ENCODE measurements at regions not wholly inside any gene's neighbourhood (a gene's known extent, or its start where the extent isn't known, plus 50 kb on each side); places are given as distances from the start of the nearest gene placed in this dataset.

GRCh38 chr10:129046962-129047361, 420.1 kb upstream of the MGMT start:
- Histone ChIP-seq H3K79me2 (no peaks in the 10 kb centered on the region), H3K27ac (no peak overlapping the region), H4K20me1 (ENCODE audit: insufficient read depth, poor library complexity, severe bottlenecking) (no peaks in the 10 kb centered on the region), H2AFZ (no peak overlapping the region), H3K27me3 (peaks cover 4% of the 10 kb centered on the region), H3K9me2 (replicated peaks; ENCODE audit: insufficient read depth) (no peaks in the 10 kb centered on the region), H3K4me3 (no peak overlapping the region), H3K4me2 (no peak overlapping the region), H3K36me3 (replicated peaks; ENCODE audit: insufficient read depth, low read depth) (no peaks in the 10 kb centered on the region), H3K9me3 (ENCODE audit: low read depth) (no peaks in the 10 kb centered on the region), H3K4me1 (ENCODE audit: insufficient read depth) (no peaks in the 10 kb centered on the region)
- TF ChIP-seq EZH2phosphoT487 (IDR thresholded peaks at IDR 0.05; ENCODE audit: low read depth, severe bottlenecking, unreplicated experiment) (no peak), EZH2 (IDR thresholded peaks at IDR 0.05; ENCODE audit: borderline replicate concordance) (no peak)
- TF ChIP-seq, protein P1, sequence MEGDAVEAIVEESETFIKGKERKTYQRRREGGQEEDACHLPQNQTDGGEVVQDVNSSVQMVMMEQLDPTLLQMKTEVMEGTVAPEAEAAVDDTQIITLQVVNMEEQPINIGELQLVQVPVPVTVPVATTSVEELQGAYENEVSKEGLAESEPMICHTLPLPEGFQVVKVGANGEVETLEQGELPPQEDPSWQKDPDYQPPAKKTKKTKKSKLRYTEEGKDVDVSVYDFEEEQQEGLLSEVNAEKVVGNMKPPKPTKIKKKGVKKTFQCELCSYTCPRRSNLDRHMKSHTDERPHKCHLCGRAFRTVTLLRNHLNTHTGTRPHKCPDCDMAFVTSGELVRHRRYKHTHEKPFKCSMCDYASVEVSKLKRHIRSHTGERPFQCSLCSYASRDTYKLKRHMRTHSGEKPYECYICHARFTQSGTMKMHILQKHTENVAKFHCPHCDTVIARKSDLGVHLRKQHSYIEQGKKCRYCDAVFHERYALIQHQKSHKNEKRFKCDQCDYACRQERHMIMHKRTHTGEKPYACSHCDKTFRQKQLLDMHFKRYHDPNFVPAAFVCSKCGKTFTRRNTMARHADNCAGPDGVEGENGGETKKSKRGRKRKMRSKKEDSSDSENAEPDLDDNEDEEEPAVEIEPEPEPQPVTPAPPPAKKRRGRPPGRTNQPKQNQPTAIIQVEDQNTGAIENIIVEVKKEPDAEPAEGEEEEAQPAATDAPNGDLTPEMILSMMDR (IDR thresholded peaks at IDR 0.05; ENCODE audit: poor library complexity): no peak
- WGBS (ENCODE audit: low lambda C conversion rate, missing lambda C conversion rate): 93% methylated on average over 5 of the region's 5 CpGs
- no peak for DNase-seq (ENCODE audit: low spot score)

GRCh38 chr10:129047600-129047999, 419.4 kb upstream of the MGMT start:
- no peak overlapping the region for H3K27ac ChIP-seq
- H3K4me3 ChIP-seq: no peak overlapping the region
- TF ChIP-seq EZH2phosphoT487 (IDR thresholded peaks at IDR 0.05; ENCODE audit: low read depth, severe bottlenecking, unreplicated experiment) (no peak), EZH2 (IDR thresholded peaks at IDR 0.05; ENCODE audit: borderline replicate concordance) (no peak)
- TF ChIP-seq, protein P1 (IDR thresholded peaks at IDR 0.05; ENCODE audit: poor library complexity): no peak
- no peaks in the 10 kb centered on the region for H3K9me3 ChIP-seq (ENCODE audit: low read depth)
- H4K20me1 ChIP-seq (ENCODE audit: insufficient read depth, poor library complexity, severe bottlenecking): no peaks in the 10 kb centered on the region
- no peaks in the 10 kb centered on the region for H3K79me2 ChIP-seq
- WGBS (ENCODE audit: low lambda C conversion rate, missing lambda C conversion rate): 91% methylated on average over 3 of the region's 3 CpGs
- no peak for DNase-seq (ENCODE audit: low spot score)
- H3K27me3 ChIP-seq: peaks cover 4% of the 10 kb centered on the region
- no peak overlapping the region for H2AFZ ChIP-seq
- no peaks in the 10 kb centered on the region for H3K4me1 ChIP-seq (ENCODE audit: insufficient read depth)
- H3K9me2 ChIP-seq (replicated peaks; ENCODE audit: insufficient read depth): no peaks in the 10 kb centered on the region
- no peak overlapping the region for H3K4me2 ChIP-seq
- H3K36me3 ChIP-seq (replicated peaks; ENCODE audit: insufficient read depth, low read depth): no peaks in the 10 kb centered on the region

- no peak overlapping the region for H3K27ac ChIP-seq
- TF ChIP-seq, protein P1 (IDR thresholded peaks at IDR 0.05; ENCODE audit: poor library complexity): no peak
- TF ChIP-seq EZH2 (IDR thresholded peaks at IDR 0.05; ENCODE audit: borderline replicate concordance): no peak
- no peak for TF ChIP-seq EZH2phosphoT487 (IDR thresholded peaks at IDR 0.05; ENCODE audit: low read depth, severe bottlenecking, unreplicated experiment)
- H3K9me3 ChIP-seq (ENCODE audit: low read depth): no peaks in the 10 kb centered on the region
- peaks cover 4% of the 10 kb centered on the region for H3K27me3 ChIP-seq
- no peaks in the 10 kb centered on the region for H3K79me2 ChIP-seq
- no peak overlapping the region for H3K4me2 ChIP-seq
- H3K4me1 ChIP-seq (ENCODE audit: insufficient read depth): no peaks in the 10 kb centered on the region
- no peak overlapping the region for H3K4me3 ChIP-seq
- DNase-seq (ENCODE audit: low spot score): no peak
- no peak overlapping the region for H2AFZ ChIP-seq
- no peaks in the 10 kb centered on the region for H3K36me3 ChIP-seq (replicated peaks; ENCODE audit: insufficient read depth, low read depth)
- no peaks in the 10 kb centered on the region for H4K20me1 ChIP-seq (ENCODE audit: insufficient read depth, poor library complexity, severe bottlenecking)
- H3K9me2 ChIP-seq (replicated peaks; ENCODE audit: insufficient read depth): no peaks in the 10 kb centered on the region
- WGBS (ENCODE audit: low lambda C conversion rate, missing lambda C conversion rate): 58% methylated on average over 12 of the region's 12 CpGs
Observed at GRCh38 chr10:129048513-129048912, 418.5 kb upstream of the MGMT start.

DNA sequence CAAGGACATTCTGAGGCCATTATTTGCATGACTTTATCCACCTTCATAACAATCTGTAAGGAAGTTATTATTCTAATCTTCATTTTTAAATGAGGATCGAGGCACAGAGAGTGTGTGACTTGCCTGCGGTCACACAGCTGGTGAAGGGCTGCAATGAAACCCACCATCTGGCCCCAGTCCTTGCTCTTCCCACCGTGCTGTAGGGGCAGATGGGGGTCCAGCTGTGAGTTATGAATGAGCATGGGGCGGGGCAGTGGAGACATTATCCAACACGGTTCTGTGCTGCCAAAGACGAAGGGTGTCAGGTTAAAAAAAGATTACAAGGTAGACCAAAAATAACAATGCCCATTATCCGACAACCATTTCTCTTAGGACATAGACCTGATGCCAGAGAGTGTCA, 417.5 kb upstream of the MGMT start:
- Histone ChIP-seq H3K9me3 (ENCODE audit: low read depth) (no peaks in the 10 kb centered on the region), H3K4me3 (no peak overlapping the region)
- WGBS (ENCODE audit: low lambda C conversion rate, missing lambda C conversion rate): 86% methylated on average over 7 of the region's 7 CpGs

More for the DNA sequence above, 417.5 kb upstream of the MGMT start:
- Histone ChIP-seq H4K20me1 (ENCODE audit: insufficient read depth, poor library complexity, severe bottlenecking) (no peaks in the 10 kb centered on the region), H3K27me3 (no peaks in the 10 kb centered on the region), H3K79me2 (no peaks in the 10 kb centered on the region), H2AFZ (no peak overlapping the region), H3K9me2 (replicated peaks; ENCODE audit: insufficient read depth) (no peaks in the 10 kb centered on the region), H3K4me2 (no peak overlapping the region), H3K36me3 (replicated peaks; ENCODE audit: insufficient read depth, low read depth) (no peaks in the 10 kb centered on the region), H3K27ac (no peak overlapping the region), H3K4me1 (ENCODE audit: insufficient read depth) (no peaks in the 10 kb centered on the region)
- no peak for DNase-seq (ENCODE audit: low spot score)
- no peak for TF ChIP-seq EZH2phosphoT487 (IDR thresholded peaks at IDR 0.05; ENCODE audit: low read depth, severe bottlenecking, unreplicated experiment)
- TF ChIP-seq, protein P1 (IDR thresholded peaks at IDR 0.05; ENCODE audit: poor library complexity): no peak
- TF ChIP-seq EZH2 (IDR thresholded peaks at IDR 0.05; ENCODE audit: borderline replicate concordance): no peak
